ENCODE measurements at regions not wholly inside any gene's neighbourhood (a gene's known extent, or its start where the extent isn't known, plus 50 kb on each side); places are given as distances from the start of the nearest gene placed in this dataset.

DNA sequence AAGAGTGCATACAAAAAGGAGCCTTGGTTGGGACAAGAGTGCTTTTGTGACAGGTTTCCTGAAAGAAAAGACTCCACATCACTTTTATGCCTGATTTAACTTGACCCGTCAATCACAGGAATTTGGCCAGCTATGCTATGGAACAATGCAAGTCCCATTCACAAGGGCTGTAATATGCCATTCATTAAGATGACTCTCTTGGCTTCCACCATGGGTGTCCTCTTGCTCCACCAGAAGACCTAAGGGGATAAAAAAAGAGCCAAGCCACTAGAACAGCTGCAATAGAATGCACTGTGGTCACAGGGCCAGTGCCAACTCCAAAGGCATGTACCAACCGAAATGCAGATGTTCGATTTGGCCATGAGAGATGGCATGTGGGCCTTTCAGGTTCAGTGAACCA lies 480.1 kb upstream of the MPDZ start:
- Histone ChIP-seq H4K20me1 (ENCODE audit: insufficient read depth, low read length) (no peaks in the 10 kb centered on the region), H3K4me2 (ENCODE audit: low read depth, low read length) (no peak overlapping the region), H3K9me3 (ENCODE audit: low read length) (no peaks in the 10 kb centered on the region), H3K27me3 (ENCODE audit: control insufficient read depth in 1 of 2, insufficient read depth in 2 of 2, low read length in 2 of 2) (no peaks in the 10 kb centered on the region), H3K9ac (ENCODE audit: insufficient read depth, low read depth, low read length) (no peak overlapping the region), H3K4me1 (ENCODE audit: insufficient read depth, low read length) (no peaks in the 10 kb centered on the region), H3K27ac (ENCODE audit: extremely low read length, insufficient read depth, low read length) (no peak overlapping the region), H2AFZ (ENCODE audit: low read length) (no peak overlapping the region), H3K36me3 (replicated peaks in 1 of 2; ENCODE audit: control insufficient read depth in 1 of 2, insufficient read depth in 2 of 2, low read length in 2 of 2) (no peaks in the 10 kb centered on the region), H3K4me3 (replicated peaks in 1 of 3; ENCODE audit: insufficient read depth in 1 of 3, low read depth in 2 of 3, low read length in 3 of 3) (no peak overlapping the region), H3K79me2 (ENCODE audit: insufficient read depth, low read length) (no peaks in the 10 kb centered on the region)
- in situ Hi-C loops (cut with HindIII; ENCODE audit: extremely low pct_ligation_motif_present, low pct_unique_long_range_greater_than_20kb) = no loop called here
- DNase-seq (ENCODE audit: low spot score) = no peak
- intact Hi-C loops (cut with micrococcal nuclease; ENCODE audit: unreplicated experiment) = no loop called here
- POLR2A ChIA-PET = no interaction called here
- no peak for ATAC-seq
- 31% methylated on average over 3 of the region's 3 CpGs for WGBS (ENCODE audit: low lambda C conversion rate)
- no TSS peak for BruUV-seq (replicated peaks)
- TF ChIP-seq MLXIP (CRISPR knock-in tag; IDR thresholded peaks at IDR 0.05; ENCODE audit: borderline replicate concordance) (no peak), ZNF761 (CRISPR knock-in tag; conservative IDR thresholded peaks at IDR 0.05) (no peak), ZNF350 (CRISPR knock-in tag; IDR thresholded peaks at IDR 0.05; ENCODE audit: borderline replicate concordance, low read depth) (no peak), ZNF512B (CRISPR knock-in tag; IDR thresholded peaks at IDR 0.05; ENCODE audit: borderline replicate concordance) (no peak), ZNF557 (CRISPR knock-in tag; IDR thresholded peaks at IDR 0.05) (no peak), ERF (CRISPR knock-in tag; IDR thresholded peaks at IDR 0.05) (no peak), ZNF775 (CRISPR knock-in tag; IDR thresholded peaks at IDR 0.05; ENCODE audit: borderline replicate concordance) (no peak), ZNF274 (CRISPR knock-in tag; IDR thresholded peaks at IDR 0.05) (no peak), NBN (conservative IDR thresholded peaks at IDR 0.05) (no peak), ZNF550 (CRISPR knock-in tag; IDR thresholded peaks at IDR 0.05; ENCODE audit: borderline replicate concordance) (no peak), KLF9 (CRISPR knock-in tag; IDR thresholded peaks at IDR 0.05; ENCODE audit: low read depth) (no peak), ZNF546 (CRISPR knock-in tag; conservative IDR thresholded peaks at IDR 0.05) (no peak)
- TF ChIP-seq, protein P1, sequence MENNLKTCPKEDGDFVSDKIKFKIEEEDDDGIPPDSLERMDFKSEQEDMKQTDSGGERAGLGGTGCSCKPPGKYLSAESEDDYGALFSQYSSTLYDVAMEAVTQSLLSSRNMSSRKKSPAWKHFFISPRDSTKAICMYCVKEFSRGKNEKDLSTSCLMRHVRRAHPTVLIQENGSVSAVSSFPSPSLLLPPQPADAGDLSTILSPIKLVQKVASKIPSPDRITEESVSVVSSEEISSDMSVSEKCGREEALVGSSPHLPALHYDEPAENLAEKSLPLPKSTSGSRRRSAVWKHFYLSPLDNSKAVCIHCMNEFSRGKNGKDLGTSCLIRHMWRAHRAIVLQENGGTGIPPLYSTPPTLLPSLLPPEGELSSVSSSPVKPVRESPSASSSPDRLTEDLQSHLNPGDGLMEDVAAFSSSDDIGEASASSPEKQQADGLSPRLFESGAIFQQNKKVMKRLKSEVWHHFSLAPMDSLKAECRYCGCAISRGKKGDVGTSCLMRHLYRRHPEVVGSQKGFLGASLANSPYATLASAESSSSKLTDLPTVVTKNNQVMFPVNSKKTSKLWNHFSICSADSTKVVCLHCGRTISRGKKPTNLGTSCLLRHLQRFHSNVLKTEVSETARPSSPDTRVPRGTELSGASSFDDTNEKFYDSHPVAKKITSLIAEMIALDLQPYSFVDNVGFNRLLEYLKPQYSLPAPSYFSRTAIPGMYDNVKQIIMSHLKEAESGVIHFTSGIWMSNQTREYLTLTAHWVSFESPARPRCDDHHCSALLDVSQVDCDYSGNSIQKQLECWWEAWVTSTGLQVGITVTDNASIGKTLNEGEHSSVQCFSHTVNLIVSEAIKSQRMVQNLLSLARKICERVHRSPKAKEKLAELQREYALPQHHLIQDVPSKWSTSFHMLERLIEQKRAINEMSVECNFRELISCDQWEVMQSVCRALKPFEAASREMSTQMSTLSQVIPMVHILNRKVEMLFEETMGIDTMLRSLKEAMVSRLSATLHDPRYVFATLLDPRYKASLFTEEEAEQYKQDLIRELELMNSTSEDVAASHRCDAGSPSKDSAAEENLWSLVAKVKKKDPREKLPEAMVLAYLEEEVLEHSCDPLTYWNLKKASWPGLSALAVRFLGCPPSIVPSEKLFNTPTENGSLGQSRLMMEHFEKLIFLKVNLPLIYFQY (CRISPR knock-in tag; IDR thresholded peaks at IDR 0.05; ENCODE audit: borderline replicate concordance) = no peak
- TF ChIP-seq, protein P2, sequence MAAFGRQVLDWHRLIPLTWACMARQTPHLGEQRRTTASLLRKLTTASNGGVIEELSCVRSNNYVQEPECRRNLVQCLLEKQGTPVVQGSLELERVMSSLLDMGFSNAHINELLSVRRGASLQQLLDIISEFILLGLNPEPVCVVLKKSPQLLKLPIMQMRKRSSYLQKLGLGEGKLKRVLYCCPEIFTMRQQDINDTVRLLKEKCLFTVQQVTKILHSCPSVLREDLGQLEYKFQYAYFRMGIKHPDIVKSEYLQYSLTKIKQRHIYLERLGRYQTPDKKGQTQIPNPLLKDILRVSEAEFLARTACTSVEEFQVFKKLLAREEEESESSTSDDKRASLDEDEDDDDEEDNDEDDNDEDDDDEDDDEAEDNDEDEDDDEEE (CRISPR knock-in tag; IDR thresholded peaks at IDR 0.05) = no peak
- no peak for FAIRE-seq
- CTCF ChIA-PET (ENCODE audit: low intra/inter-chr PET ratio, low total read pairs) = no interaction called here
